Effector memory CD8-positive, alpha-beta T cell (primary cell): ENCODE measurements at regions not wholly inside any gene's neighbourhood (a gene's known extent, or its start where the extent isn't known, plus 50 kb on each side); places are given as distances from the start of the nearest gene placed in this dataset.

Experiments used
- ATAC-seq: fragments of 150-1000 bp; cut with Tn5 transposase; replicated peaks from 2 replicates; pipeline ENCODE4 v1.10.0; 2021; ENCODE audit warnings: mild to moderate bottlenecking, moderate library complexity
- DNase-seq, 3 experiments: peaks; one replicate each; pipeline ENCODE4 v3.0.0; 2021
- H3K27ac Mint-ChIP-seq, 2 donors: one replicate each; pipeline ENCODE4 v1.8.0; 2022; ENCODE audit warnings: mild to moderate bottlenecking in 2 of 2, mixed read lengths in 2 of 2, moderate library complexity in 2 of 2
- H3K27me3 Mint-ChIP-seq, 2 donors: one replicate each; pipeline ENCODE4 v1.8.0; 2022; ENCODE audit warnings: mixed read lengths in 2 of 2
- H3K36me3 Mint-ChIP-seq: one replicate; pipeline ENCODE4 v1.8.0; 2022; ENCODE audit warnings: mild to moderate bottlenecking, moderate library complexity, mixed read lengths; ENCODE audit not compliant: insufficient read depth
- H3K4me1 Mint-ChIP-seq, 2 donors: one replicate each; pipeline ENCODE4 v1.8.0; 2022; ENCODE audit warnings: low read depth in 2 of 2, mixed read lengths in 2 of 2
- H3K4me3 Mint-ChIP-seq, 2 donors: one replicate each; pipeline ENCODE4 v1.8.0; 2022; ENCODE audit warnings: mild to moderate bottlenecking in 2 of 2, mixed read lengths in 2 of 2, moderate library complexity in 2 of 2
- H3K9me3 Mint-ChIP-seq, 2 donors: one replicate each; pipeline ENCODE4 v1.8.0; 2022; ENCODE audit warnings: mixed read lengths in 2 of 2

- H3K36me3 Mint-ChIP-seq, result no peaks in the 10 kb centered on the region
- peaks cover 6 to 16% of the 10 kb centered on the region in 2 donors for H3K4me1 Mint-ChIP-seq
- peak; percentile 13 to 18 (median 14) for DNase-seq
- no peaks in the 10 kb centered on the region for H3K9me3 Mint-ChIP-seq
- no peak overlapping the region for H3K4me3 Mint-ChIP-seq
- peak; percentile 1 for ATAC-seq
- H3K27me3 Mint-ChIP-seq, result peaks cover 0 to under 1% of the 10 kb centered on the region in 2 donors
- H3K27ac Mint-ChIP-seq, result no peak overlapping the region
Observed at GRCh38 chr1:198935306-198935921, 296.6 kb downstream of the PTPRC start.

- H3K36me3 Mint-ChIP-seq, result no peaks in the 10 kb centered on the region
- no peak for ATAC-seq
Observed at GRCh38 chr1:198936371-198937083, 297.7 kb downstream of the PTPRC start.

GRCh38 chr1:198937231-198938031 lies 298.6 kb downstream of the PTPRC start:
- peak; percentile 66 for ATAC-seq
- Mint-ChIP-seq H3K4me3 (no peak overlapping the region), H3K9me3 (no peaks in the 10 kb centered on the region), H3K27me3 (no peaks in the 10 kb centered on the region), H3K27ac (peak overlapping the region; percentile 72 to 81), H3K36me3 (no peaks in the 10 kb centered on the region), H3K4me1 (peaks cover 6 to 16% of the 10 kb centered on the region in 2 donors)
- peak; percentile 9 to 25 (median 18) for DNase-seq

More at GRCh38 chr1:198936371-198937083, 297.7 kb downstream of the PTPRC start:
- no peak for DNase-seq
- H3K4me3 Mint-ChIP-seq, result no peak overlapping the region
- peak overlapping the region; percentile 72 to 81 for H3K27ac Mint-ChIP-seq
- H3K27me3 Mint-ChIP-seq, result no peaks in the 10 kb centered on the region
- H3K9me3 Mint-ChIP-seq, result no peaks in the 10 kb centered on the region
- H3K4me1 Mint-ChIP-seq, result peaks cover 6 to 16% of the 10 kb centered on the region in 2 donors

- Mint-ChIP-seq H3K4me1 (peaks cover 6 to 16% of the 10 kb centered on the region in 2 donors), H3K36me3 (no peaks in the 10 kb centered on the region), H3K4me3 (no peak overlapping the region), H3K9me3 (no peaks in the 10 kb centered on the region), H3K27me3 (no peaks in the 10 kb centered on the region), H3K27ac (no peak overlapping the region)
- ATAC-seq, result no peak
- DNase-seq, result no peak
Observed at GRCh38 chr1:198939286-198939685, 300.4 kb downstream of the PTPRC start.

GRCh38 chr1:198939956-198940355 lies 301.1 kb downstream of the PTPRC start:
- H3K9me3 Mint-ChIP-seq, result no peaks in the 10 kb centered on the region
- H3K27me3 Mint-ChIP-seq, result no peaks in the 10 kb centered on the region
- DNase-seq (no peak), ATAC-seq (no peak)
- H3K4me1 Mint-ChIP-seq, result peaks cover 6 to 16% of the 10 kb centered on the region in 2 donors
- no peak overlapping the region for H3K27ac Mint-ChIP-seq
- H3K4me3 Mint-ChIP-seq, result no peak overlapping the region
- no peaks in the 10 kb centered on the region for H3K36me3 Mint-ChIP-seq

- Mint-ChIP-seq H3K36me3 (no peaks in the 10 kb centered on the region), H3K27ac (no peak overlapping the region), H3K27me3 (no peaks in the 10 kb centered on the region), H3K4me3 (no peak overlapping the region), H3K4me1 (peaks cover 0 to 4% of the 10 kb centered on the region in 2 donors), H3K9me3 (no peaks in the 10 kb centered on the region)
- ATAC-seq (no peak), DNase-seq (no peak)
Observed at GRCh38 chr1:198942466-198942865, 303.6 kb downstream of the PTPRC start.

- H3K9me3 Mint-ChIP-seq, result no peaks in the 10 kb centered on the region
- H3K27ac Mint-ChIP-seq, result no peak overlapping the region
- no peaks in the 10 kb centered on the region for H3K36me3 Mint-ChIP-seq
- H3K4me1 Mint-ChIP-seq, result no peaks in the 10 kb centered on the region
- ATAC-seq (no peak), DNase-seq (no peak)
- no peaks in the 10 kb centered on the region for H3K27me3 Mint-ChIP-seq
- H3K4me3 Mint-ChIP-seq, result no peak overlapping the region
Observed at GRCh38 chr1:198943484-198944187, 304.8 kb downstream of the PTPRC start.

- Mint-ChIP-seq H3K27ac (no peak overlapping the region), H3K27me3 (peaks cover 0 to 7% of the 10 kb centered on the region in 2 donors), H3K36me3 (no peaks in the 10 kb centered on the region), H3K4me1 (no peaks in the 10 kb centered on the region), H3K9me3 (no peaks in the 10 kb centered on the region), H3K4me3 (no peak overlapping the region)
- ATAC-seq, result no peak
- no peak for DNase-seq
Observed at GRCh38 chr1:198947456-198947855, 308.6 kb downstream of the PTPRC start.

- no peaks in the 10 kb centered on the region for H3K36me3 Mint-ChIP-seq
Observed at GRCh38 chr1:198948895-198949659, 310.2 kb downstream of the PTPRC start.

GRCh38 chr1:198950036-198950435 lies 311.2 kb downstream of the PTPRC start:
- Mint-ChIP-seq H3K4me1 (no peaks in the 10 kb centered on the region), H3K27me3 (peaks cover 0 to 16% of the 10 kb centered on the region in 2 donors), H3K9me3 (no peaks in the 10 kb centered on the region), H3K4me3 (no peak overlapping the region), H3K27ac (no peak overlapping the region), H3K36me3 (no peaks in the 10 kb centered on the region)
- DNase-seq (no peak), ATAC-seq (no peak)

More at GRCh38 chr1:198948895-198949659, 310.2 kb downstream of the PTPRC start:
- no peak for ATAC-seq
- DNase-seq, result no peak
- H3K27me3 Mint-ChIP-seq, result peaks cover 0 to 16% of the 10 kb centered on the region in 2 donors
- H3K4me1 Mint-ChIP-seq, result no peaks in the 10 kb centered on the region
- H3K4me3 Mint-ChIP-seq, result no peak overlapping the region
- H3K9me3 Mint-ChIP-seq, result no peaks in the 10 kb centered on the region
- H3K27ac Mint-ChIP-seq, result no peak overlapping the region

- H3K27ac Mint-ChIP-seq, result no peak overlapping the region
- H3K4me3 Mint-ChIP-seq, result no peak overlapping the region
- H3K27me3 Mint-ChIP-seq, result peaks cover 0 to 16% of the 10 kb centered on the region in 2 donors
- peaks cover 3% of the 10 kb centered on the region in 2 donors for H3K4me1 Mint-ChIP-seq
- H3K36me3 Mint-ChIP-seq, result no peaks in the 10 kb centered on the region
- ATAC-seq (no peak), DNase-seq (no peak)
- no peaks in the 10 kb centered on the region for H3K9me3 Mint-ChIP-seq
Observed at GRCh38 chr1:198955085-198955484, 316.2 kb downstream of the PTPRC start.

GRCh38 chr1:198957044-198957443 lies 318.2 kb downstream of the PTPRC start:
- Mint-ChIP-seq H3K4me1 (peaks cover 3% of the 10 kb centered on the region in 2 donors), H3K27me3 (peaks cover 0 to 10% of the 10 kb centered on the region in 2 donors), H3K27ac (no peak overlapping the region), H3K9me3 (no peaks in the 10 kb centered on the region), H3K36me3 (no peaks in the 10 kb centered on the region), H3K4me3 (no peak overlapping the region)
- no peak for DNase-seq
- no peak for ATAC-seq
